ENCODE measurements at regions not wholly inside any gene's neighbourhood (a gene's known extent, or its start where the extent isn't known, plus 50 kb on each side); places are given as distances from the start of the nearest gene placed in this dataset.
A peak's percentile ranks its signal among the peaks of the same experiment; 100 is the strongest.

DNA sequence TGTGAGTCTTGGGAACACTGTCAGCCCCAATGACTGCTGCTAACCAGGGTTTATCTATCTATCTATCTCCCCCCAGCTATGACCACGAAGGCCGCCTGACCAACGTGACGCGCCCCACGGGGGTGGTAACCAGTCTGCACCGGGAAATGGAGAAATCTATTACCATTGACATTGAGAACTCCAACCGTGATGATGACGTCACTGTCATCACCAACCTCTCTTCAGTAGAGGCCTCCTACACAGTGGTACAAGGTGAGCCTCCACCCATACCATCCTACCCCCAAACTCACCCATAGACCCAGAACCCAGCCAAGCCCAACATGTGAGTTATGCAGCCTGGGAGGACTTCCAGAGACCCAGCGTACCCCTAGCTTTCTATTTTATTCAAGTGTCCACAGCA, 65.4 kb upstream of the WWC1 start:
- no peak for DNase-seq

DNA sequence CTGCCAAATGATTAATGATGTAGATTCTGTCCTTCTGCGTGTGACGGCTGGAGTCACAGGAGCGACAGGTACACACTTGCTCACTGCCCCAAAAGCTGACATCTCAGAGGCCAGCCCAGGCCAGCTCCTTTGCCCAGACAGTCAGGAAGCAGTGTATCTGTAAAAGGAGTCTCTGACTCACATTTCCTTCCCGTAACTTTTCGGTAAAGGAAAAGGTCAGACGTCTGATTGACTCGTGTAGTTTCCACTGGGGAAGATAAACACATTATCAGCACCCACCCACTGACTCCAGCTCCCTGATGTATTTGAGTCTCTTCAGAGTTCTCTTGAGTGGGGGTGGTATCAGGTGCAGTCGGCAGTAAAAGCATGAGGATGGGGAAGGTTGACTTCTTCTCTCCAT, 64.4 kb upstream of the WWC1 start:
- DNase-seq, result peak; percentile 32

GRCh38 chr5:168227973-168228615, 63.4 kb upstream of the WWC1 start:
- DNase-seq, result no peak

GRCh38 chr5:168228668-168229067, 62.8 kb upstream of the WWC1 start:
- no peak for DNase-seq

GRCh38 chr5:168234133-168234532, 57.3 kb upstream of the WWC1 start:
- no peak for DNase-seq

GRCh38 chr5:168238463-168238862, 53.0 kb upstream of the WWC1 start:
- DNase-seq, result no peak

DNA sequence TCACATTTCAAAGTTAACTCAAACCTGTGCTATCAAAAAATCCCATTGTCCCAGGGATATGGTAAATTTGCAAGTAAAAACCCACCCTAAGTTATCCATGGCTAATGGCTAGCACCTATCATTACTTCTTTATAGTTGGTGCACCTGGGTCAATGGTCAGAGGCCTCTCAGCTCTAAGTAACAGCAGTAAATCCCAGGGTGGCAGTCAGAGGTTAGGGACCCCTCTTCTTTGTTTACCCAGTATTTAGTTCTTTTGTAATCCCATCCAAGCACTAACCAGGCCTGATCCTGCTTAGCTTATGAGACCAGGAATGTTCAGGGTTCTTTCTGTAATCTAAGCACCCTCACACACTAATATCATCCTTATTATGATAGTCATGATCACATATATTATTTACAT, 52.1 kb upstream of the WWC1 start:
- DNase-seq, result no peak

Data from dermis blood vessel endothelial cell (primary cell).